Astrocyte of the cerebellum (primary cell): ENCODE measurements at regions not wholly inside any gene's neighbourhood (a gene's known extent, or its start where the extent isn't known, plus 50 kb on each side); places are given as distances from the start of the nearest gene placed in this dataset.

Source experiments
- DNase-seq: peaks from one replicate; pipeline ENCODE4 v3.0.0-alpha.2; 2011; ENCODE audit warnings: low read depth
- H3K4me3 ChIP-seq: 2 replicates; pipeline ENCODE4 v1.5.1; 2011; ENCODE audit warnings: mild to moderate bottlenecking, low read depth, low read length, moderate library complexity
- CTCF ChIP-seq: IDR thresholded peaks from 2 replicates; pipeline ENCODE4 v1.5.1; 2012; ENCODE audit warnings: low read length, low read depth, moderate library complexity, mild to moderate bottlenecking; ENCODE audit errors: missing control alignments
- in situ Hi-C: cut with HindIII; loops from 2 replicates; pipeline ENCODE4 v1.10.0; 2017; ENCODE audit warnings: low sequenced_read_pairs

DNA sequence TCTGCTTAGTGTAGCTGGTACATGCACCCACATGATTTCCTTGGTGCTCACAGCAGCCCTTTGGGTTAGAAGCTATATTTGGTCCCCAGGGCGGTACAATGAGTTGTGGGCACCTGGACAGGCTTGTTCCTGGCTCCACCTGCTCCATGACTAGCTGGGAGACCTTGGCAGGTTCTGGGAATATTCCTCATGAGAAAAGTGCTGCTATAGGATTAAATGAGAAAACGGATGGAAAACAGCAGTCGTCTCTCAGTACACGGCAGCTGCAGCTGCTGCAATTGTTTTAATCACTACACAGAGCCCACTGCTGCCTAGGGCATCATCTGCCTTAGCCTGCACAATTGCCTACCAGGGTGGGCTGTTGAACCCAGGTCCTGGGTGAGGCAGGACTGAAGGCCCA is 424.5 kb upstream of the B3GAT1 start:
- TF ChIP-seq CTCF, result no peak
- in situ Hi-C loops, result no loop called here
- no peak for DNase-seq
- H3K4me3 ChIP-seq, result no peak overlapping the region

DNA sequence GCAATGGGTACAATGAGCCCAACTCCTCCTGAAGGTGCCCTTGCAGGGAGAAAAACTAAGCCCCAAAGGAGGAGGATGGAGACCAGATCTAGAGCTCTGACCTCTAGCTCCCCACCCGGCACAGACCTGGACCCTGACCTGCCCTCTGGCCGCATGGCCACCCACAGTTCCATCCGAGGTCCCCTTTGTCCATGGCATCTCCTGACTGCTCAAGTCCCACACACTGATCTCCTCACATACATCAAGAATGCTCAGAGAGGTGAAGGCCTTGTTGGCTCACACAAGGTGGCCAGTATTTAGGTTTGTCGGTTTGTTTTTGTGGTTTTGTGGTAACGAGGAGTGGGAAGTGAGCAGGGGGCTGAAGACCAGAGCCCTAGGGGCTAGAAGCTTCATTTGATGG is 423.5 kb upstream of the B3GAT1 start:
- no peak for DNase-seq
- no peak for TF ChIP-seq CTCF
- H3K4me3 ChIP-seq, result no peak overlapping the region
- in situ Hi-C loops, result no loop called here

- in situ Hi-C loops, result no loop called here
- TF ChIP-seq CTCF, result no peak
- H3K4me3 ChIP-seq, result no peak overlapping the region
- DNase-seq, result no peak
These were observed 418.3 kb upstream of the B3GAT1 start for GRCh38 chr11:134830312-134830711.

- no peak overlapping the region for H3K4me3 ChIP-seq
- TF ChIP-seq CTCF, result no peak
- in situ Hi-C loops, result no loop called here
- DNase-seq, result no peak
These were observed 411.9 kb upstream of the B3GAT1 start for GRCh38 chr11:134823970-134824369.

- H3K4me3 ChIP-seq, result no peak overlapping the region
- DNase-seq, result no peak
- TF ChIP-seq CTCF, result no peak
- in situ Hi-C loops, result no loop called here
These were observed 410.9 kb upstream of the B3GAT1 start for GRCh38 chr11:134822897-134823296.

DNA sequence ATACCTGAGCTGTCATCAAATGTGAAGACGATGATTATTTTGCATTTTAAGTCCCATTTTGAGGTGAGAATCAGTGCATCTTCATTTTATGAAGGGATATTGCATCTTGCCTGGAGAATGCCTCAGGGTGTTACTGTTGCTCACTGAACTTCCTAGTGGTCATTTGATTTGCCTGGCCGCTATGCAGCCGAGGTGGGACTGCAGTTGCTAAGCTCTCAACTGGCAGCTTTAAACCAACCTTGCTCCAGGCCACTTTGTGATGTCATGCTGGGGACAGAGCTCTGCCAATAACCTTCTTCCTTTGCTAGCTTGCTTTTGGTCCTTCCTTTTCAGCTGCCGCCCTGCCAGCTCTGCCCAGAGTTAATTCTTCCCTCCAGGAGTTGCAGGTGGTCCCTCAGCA is 409.4 kb upstream of the B3GAT1 start:
- in situ Hi-C loops, result no loop called here
- no peak for TF ChIP-seq CTCF
- no peak overlapping the region for H3K4me3 ChIP-seq
- DNase-seq, result no peak

DNA sequence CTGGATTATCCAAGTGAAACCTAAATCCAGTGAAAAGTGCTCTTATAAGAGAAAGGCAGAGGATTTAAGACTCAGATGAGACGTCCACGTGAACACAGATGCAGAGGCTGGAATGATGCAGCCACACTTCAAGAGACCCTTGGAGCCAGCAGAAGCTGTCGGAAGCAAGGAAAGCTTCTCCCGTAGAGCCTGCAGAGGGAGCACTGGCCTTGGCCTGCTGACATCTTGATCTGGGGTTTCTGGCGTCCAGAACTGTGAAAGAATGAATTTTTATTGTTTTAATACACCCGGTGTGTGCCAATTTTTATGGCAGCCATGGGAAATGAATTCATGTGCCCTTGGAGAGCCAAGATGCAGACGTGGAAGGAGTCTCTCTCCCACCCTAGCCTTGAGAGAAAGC is 407.0 kb upstream of the B3GAT1 start:
- no peak for TF ChIP-seq CTCF
- no peak overlapping the region for H3K4me3 ChIP-seq
- DNase-seq, result no peak
- in situ Hi-C loops, result no loop called here
